ENCODE measurements at regions not wholly inside any gene's neighbourhood (a gene's known extent, or its start where the extent isn't known, plus 50 kb on each side); places are given as distances from the start of the nearest gene placed in this dataset.

DNA sequence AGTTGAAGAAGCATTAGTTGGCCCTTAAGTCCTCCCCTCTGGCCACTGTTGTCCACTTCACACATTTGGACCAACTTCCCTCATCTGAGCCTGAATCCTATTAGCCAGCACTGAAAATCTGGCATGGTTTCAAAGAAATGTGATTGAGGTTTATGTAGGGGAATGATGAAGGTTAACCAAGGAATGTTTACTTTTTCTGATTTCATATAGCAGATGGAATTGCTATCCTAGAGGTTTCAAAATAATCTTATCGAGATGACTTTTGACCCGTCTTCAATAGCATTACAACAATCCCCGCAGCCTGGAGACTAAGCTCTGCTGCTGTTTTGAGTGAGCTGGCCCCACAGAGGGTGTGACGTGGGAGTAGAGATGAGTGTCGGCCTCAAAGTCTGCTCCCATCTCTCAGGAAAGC is 200.8 kb upstream of the IL12A start:
- TF ChIP-seq NANOG (IDR thresholded peaks at IDR 0.05; ENCODE audit: borderline replicate concordance), result no peak
- TF ChIP-seq CTCF (conservative IDR thresholded peaks at IDR 0.05; ENCODE audit: low read depth in 2 of 2), result no peak
- no peak for TF ChIP-seq POLR2AphosphoS5 (IDR thresholded peaks at IDR 0.05; ENCODE audit: low read depth)
- no peak for TF ChIP-seq EZH2 (IDR thresholded peaks at IDR 0.05; ENCODE audit: low read depth, unreplicated experiment)
- no peak for TF ChIP-seq EZH2phosphoT487 (IDR thresholded peaks at IDR 0.05; ENCODE audit: unreplicated experiment)
- no peak for TF ChIP-seq REST (IDR thresholded peaks at IDR 0.05; ENCODE audit: unreplicated experiment)
